ENCODE measurements at regions not wholly inside any gene's neighbourhood (a gene's known extent, or its start where the extent isn't known, plus 50 kb on each side); places are given as distances from the start of the nearest gene placed in this dataset.

DNA sequence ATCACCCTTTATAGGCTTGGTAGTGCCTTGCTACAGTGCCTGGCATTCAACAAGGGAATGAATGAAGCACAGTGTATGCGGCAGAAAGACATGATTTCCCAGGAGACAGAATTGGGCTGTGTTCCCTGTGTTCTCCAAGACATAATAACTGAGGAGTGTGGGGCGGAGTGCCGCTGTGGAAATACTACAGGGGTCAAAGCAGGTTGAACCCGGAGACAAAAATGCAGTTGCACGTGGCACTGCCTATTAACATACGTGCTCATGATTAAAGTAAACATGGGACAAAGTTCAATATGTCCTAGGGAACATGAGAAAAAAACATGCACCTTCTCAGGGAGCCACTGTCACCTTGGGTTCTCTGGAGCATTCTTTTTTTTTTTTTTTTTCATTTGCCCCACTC lies 820.8 kb downstream of the RPA4 start:
- no peaks in the 10 kb centered on the region for H3K4me1 ChIP-seq
- H4K20me1 ChIP-seq, result no peaks in the 10 kb centered on the region
- H3K27me3 ChIP-seq, result peaks cover 71% of the 10 kb centered on the region
- TF ChIP-seq Cebpa-rat (IDR thresholded peaks at IDR 0.05), result no peak
- no peaks in the 10 kb centered on the region for H3K9me3 ChIP-seq
- no peak overlapping the region for H3K27ac ChIP-seq
- no peaks in the 10 kb centered on the region for H3K36me3 ChIP-seq
- H3K4me3 ChIP-seq, result no peak overlapping the region
- H3K4me2 ChIP-seq, result no peak overlapping the region
- H3K9ac ChIP-seq, result no peak overlapping the region

DNA sequence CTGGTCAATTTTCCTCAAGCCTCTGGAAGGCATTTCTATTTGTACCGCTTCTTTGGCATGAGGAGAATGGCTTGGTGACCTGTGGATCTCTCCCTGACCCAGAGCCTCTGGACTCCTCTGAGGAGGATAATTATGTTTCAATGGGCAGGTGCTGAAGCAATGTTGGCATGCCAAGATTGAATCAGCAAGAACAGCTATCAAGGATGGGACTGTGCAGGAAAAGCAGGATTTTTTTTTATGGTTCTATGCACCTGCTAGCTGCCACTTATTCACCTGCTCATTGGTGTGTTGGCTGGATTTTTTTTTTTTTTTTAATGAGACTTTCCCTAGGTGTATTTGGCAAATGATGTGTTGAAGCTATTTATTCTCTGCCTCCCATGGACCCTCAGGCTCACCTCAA lies 821.2 kb downstream of the RPA4 start:
- no peak for TF ChIP-seq Cebpa-rat (IDR thresholded peaks at IDR 0.05)
- H3K4me3 ChIP-seq, result no peak overlapping the region
- no peak overlapping the region for H3K9ac ChIP-seq
- H3K27me3 ChIP-seq, result peaks cover 70% of the 10 kb centered on the region
- no peaks in the 10 kb centered on the region for H3K4me1 ChIP-seq
- no peaks in the 10 kb centered on the region for H3K36me3 ChIP-seq
- H3K9me3 ChIP-seq, result no peaks in the 10 kb centered on the region
- H3K27ac ChIP-seq, result no peak overlapping the region
- H3K4me2 ChIP-seq, result no peak overlapping the region
- no peaks in the 10 kb centered on the region for H4K20me1 ChIP-seq

DNA sequence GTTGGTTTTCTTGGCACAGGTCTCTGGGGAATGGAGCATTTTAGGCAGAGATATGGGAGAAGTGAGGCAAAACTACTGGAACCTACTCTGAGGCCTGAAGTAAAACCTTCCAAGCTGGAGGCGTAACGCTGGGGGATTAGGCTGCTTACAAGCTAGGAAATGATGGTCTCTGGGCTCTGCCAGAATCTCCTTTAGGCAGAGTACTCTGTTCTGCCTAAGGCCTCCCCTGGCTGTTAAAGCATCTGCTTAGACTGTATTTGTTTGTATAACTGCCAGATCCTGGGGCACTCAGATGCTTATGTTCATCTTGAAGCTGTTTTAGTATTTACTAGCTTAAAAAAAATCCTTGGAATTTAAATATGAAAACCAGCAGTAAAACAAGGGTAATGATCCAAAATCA lies 822.2 kb downstream of the RPA4 start:
- no peak overlapping the region for H3K4me2 ChIP-seq
- no peaks in the 10 kb centered on the region for H3K4me1 ChIP-seq
- H3K9ac ChIP-seq, result no peak overlapping the region
- H3K36me3 ChIP-seq, result no peaks in the 10 kb centered on the region
- H4K20me1 ChIP-seq, result no peaks in the 10 kb centered on the region
- no peak overlapping the region for H3K27ac ChIP-seq
- H3K9me3 ChIP-seq, result no peaks in the 10 kb centered on the region
- peaks cover 65% of the 10 kb centered on the region for H3K27me3 ChIP-seq
- H3K4me3 ChIP-seq, result no peak overlapping the region
- TF ChIP-seq Cebpa-rat (IDR thresholded peaks at IDR 0.05), result no peak

DNA sequence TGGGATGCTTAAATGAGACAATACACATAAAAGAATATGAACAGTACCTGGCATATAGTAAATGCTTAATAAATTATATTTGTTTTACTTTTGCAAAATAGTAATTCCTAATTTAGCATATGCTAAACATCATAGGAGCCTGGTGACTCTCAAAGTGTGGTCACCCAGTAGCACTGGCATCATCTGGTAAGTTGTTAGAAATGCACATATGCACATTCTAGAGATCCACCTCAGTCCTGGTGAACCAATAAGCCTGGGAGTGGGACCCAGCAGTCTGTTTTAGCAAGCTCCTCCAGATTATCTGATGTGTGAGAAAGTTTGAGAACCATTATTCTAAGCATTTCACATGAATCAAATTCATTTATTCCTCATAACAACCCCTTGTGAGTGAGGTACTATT lies 830.4 kb downstream of the RPA4 start:
- Histone ChIP-seq H3K27me3 (peaks cover 42% of the 10 kb centered on the region), H3K4me1 (no peaks in the 10 kb centered on the region)

DNA sequence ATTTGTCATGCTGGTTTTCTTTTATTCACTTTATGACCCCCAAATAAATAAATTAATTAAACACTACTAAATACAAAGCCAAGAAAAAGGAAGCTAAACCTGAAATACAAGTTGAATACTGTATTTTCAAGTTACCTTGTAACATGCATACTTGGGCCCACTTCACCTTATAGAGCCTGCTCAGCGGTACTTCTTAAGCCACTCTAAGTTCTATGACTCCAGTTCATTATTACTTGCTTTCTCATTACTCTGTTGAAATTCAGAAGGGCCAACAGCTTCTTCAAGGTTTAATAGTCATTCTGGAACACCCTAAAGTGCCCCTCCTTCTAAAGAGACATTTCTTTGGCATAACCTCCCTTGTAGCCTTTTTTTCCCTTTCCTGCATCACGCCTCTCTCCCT lies 844.5 kb downstream of the RPA4 start:
- Histone ChIP-seq H3K27ac (no peak overlapping the region), H3K9me3 (peaks cover 10% of the 10 kb centered on the region), H3K4me3 (no peak overlapping the region), H3K36me3 (no peaks in the 10 kb centered on the region), H4K20me1 (no peaks in the 10 kb centered on the region), H3K9ac (no peak overlapping the region), H3K4me2 (no peak overlapping the region), H3K27me3 (peaks cover 80% of the 10 kb centered on the region), H3K4me1 (no peaks in the 10 kb centered on the region)
- no peak for TF ChIP-seq Cebpa-rat (IDR thresholded peaks at IDR 0.05)

More for the DNA sequence above, 830.4 kb downstream of the RPA4 start:
- Histone ChIP-seq H3K4me3 (no peak overlapping the region), H3K9me3 (no peaks in the 10 kb centered on the region), H3K27ac (no peak overlapping the region), H4K20me1 (no peaks in the 10 kb centered on the region), H3K9ac (no peak overlapping the region), H3K36me3 (no peaks in the 10 kb centered on the region), H3K4me2 (no peak overlapping the region)
- no peak for TF ChIP-seq Cebpa-rat (IDR thresholded peaks at IDR 0.05)

DNA sequence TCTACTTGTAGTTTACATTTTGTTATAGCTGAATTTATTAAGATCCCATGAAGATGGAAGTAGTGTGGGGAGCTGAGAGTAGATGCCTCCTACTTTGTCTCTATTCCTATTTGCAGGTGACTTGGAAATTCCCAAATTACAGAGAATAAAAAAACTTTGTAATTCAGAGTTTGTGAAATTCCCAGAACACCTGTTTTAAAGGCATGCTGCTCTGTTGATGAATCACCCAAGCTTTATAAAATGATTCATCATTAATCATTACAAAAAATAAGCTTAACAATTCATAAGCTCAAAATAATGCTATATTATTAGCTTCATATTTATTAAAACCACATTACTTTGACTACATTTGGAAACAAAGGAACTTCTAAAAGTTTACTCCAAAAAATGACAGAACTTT lies 856.3 kb downstream of the RPA4 start:
- no peak overlapping the region for H3K4me3 ChIP-seq
- peaks cover 89% of the 10 kb centered on the region for H3K27me3 ChIP-seq
- H3K9ac ChIP-seq, result no peak overlapping the region
- no peaks in the 10 kb centered on the region for H3K4me1 ChIP-seq
- H3K27ac ChIP-seq, result no peak overlapping the region
- H4K20me1 ChIP-seq, result no peaks in the 10 kb centered on the region
- no peak for TF ChIP-seq Cebpa-rat (IDR thresholded peaks at IDR 0.05)
- no peak overlapping the region for H3K4me2 ChIP-seq
- H3K9me3 ChIP-seq, result peaks cover 7% of the 10 kb centered on the region; the same call in 1 of the 2 replicates
- no peaks in the 10 kb centered on the region for H3K36me3 ChIP-seq

DNA sequence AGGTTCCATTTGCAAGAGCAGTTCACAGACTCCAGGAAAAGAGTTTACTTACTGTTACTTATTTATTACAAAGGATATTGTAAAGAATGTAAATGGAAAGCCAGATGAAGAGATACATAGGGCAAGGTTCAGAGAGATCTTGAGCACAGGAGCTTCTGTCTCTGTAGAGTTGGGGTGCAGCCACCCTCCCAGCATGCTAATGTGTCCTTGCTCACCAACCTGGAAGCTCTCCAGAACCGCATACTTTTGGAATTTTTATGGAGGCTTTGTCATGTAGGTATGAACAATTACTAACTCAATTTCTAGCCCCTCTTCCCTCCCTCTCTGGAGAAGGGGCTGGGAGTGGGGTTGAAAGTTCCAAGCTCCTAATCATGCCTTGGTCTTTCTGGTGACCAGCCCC lies 857.2 kb downstream of the RPA4 start:
- Histone ChIP-seq H3K4me1 (no peaks in the 10 kb centered on the region), H3K9me3 (peaks cover 7% of the 10 kb centered on the region; the same call in 1 of the 2 replicates), H3K27me3 (peaks cover 96% of the 10 kb centered on the region), H3K4me3 (no peak overlapping the region), H3K36me3 (no peaks in the 10 kb centered on the region), H3K4me2 (no peak overlapping the region), H3K27ac (no peak overlapping the region), H4K20me1 (no peaks in the 10 kb centered on the region), H3K9ac (no peak overlapping the region)
- no peak for TF ChIP-seq Cebpa-rat (IDR thresholded peaks at IDR 0.05)

DNA sequence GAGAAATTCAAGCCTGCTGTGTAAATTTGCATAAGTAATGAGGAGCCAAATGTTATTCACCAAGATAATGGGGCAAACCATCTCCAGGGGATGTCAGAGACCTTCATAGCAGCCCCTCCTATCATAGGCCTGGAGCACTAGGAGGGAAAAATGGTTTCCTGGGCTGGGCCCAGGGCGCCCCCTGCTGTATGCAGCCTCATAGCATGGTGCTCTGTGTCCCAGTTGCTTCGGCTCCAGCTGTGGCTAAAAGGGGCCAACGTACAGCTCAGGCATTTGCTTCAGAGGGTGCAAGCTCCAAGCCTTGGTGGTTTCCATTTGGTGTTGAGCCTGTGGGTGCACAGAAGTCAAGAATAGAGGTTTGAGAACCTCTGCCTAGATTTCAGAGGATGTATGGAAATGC lies 859.3 kb downstream of the RPA4 start:
- Histone ChIP-seq H3K36me3 (no peaks in the 10 kb centered on the region), H3K27me3 (peaks cover 98% of the 10 kb centered on the region), H4K20me1 (no peaks in the 10 kb centered on the region), H3K4me2 (no peak overlapping the region), H3K4me1 (no peaks in the 10 kb centered on the region), H3K4me3 (no peak overlapping the region), H3K27ac (no peak overlapping the region), H3K9ac (no peak overlapping the region), H3K9me3 (peaks cover 7% of the 10 kb centered on the region; the same call in 1 of the 2 replicates)
- TF ChIP-seq Cebpa-rat (IDR thresholded peaks at IDR 0.05), result no peak

DNA sequence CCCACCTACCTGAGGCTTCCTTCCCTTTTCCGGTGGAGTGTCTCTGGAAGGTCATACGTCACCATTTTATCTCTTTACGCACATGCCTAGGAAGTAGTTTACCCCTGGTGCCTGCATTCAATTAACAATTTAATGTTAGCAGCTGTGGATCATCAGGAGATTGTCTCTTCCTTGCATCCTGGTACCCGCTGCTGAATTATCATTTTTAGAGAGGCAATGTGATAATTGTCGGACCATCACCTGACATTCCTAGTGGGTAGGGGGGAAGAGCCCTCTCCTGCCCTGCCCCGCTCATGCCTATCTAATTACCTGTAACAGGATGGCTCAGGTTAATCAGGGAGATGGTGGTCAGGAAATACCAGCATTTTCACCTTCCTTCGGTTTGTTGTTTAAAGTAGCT lies 863.6 kb downstream of the RPA4 start:
- Histone ChIP-seq H3K4me3 (no peak overlapping the region), H3K27ac (no peak overlapping the region), H3K9ac (no peak overlapping the region), H3K27me3 (peaks cover 97% of the 10 kb centered on the region), H3K4me1 (no peaks in the 10 kb centered on the region), H4K20me1 (no peaks in the 10 kb centered on the region), H3K36me3 (no peaks in the 10 kb centered on the region), H3K9me3 (peaks cover 7% of the 10 kb centered on the region; the same call in 1 of the 2 replicates), H3K4me2 (no peak overlapping the region)
- no peak for TF ChIP-seq Cebpa-rat (IDR thresholded peaks at IDR 0.05)

DNA sequence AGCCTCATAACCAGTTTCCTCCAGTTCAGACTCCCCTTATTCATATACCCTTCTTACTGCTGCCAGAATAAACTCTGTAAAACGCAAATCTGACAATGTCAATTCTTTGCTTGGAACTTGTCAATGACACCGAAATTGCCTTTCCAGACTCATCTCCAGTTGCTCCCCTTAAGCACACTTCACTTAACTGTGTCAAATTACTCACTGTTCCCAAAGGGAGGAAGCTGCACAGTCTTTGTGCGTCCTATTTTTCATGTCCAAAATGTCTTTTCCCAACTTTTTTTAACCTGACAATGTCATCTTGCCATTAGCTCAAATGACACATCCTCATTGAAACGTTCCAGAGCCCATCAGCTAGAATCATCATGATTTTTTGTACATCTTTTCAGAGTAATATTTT lies 867.3 kb downstream of the RPA4 start:
- Histone ChIP-seq H3K27ac (no peak overlapping the region), H3K4me2 (no peak overlapping the region), H3K27me3 (peaks cover 96% of the 10 kb centered on the region), H3K9me3 (no peaks in the 10 kb centered on the region), H3K4me3 (no peak overlapping the region), H3K36me3 (no peaks in the 10 kb centered on the region), H3K9ac (no peak overlapping the region), H3K4me1 (no peaks in the 10 kb centered on the region), H4K20me1 (no peaks in the 10 kb centered on the region)
- TF ChIP-seq Cebpa-rat (IDR thresholded peaks at IDR 0.05), result no peak

DNA sequence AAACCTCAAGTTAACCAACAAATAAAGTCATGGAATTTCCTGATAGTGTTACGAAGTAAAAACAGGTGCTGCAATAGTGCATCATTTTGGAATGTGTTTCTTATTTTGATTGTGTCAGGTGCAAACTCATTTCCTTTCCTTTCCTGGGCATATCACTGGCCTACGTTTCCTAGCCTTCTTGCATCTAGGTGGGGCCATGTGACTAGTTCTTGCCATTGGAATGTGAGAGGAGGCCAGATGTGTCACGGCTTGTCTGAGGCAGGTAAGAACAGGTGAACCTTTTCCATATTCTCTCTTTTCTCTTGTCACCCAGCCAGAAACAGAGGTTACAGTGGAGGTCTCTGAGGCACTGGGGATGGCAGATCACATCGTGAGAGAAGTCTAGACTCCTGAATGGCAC lies 868.0 kb downstream of the RPA4 start:
- Histone ChIP-seq H3K4me1 (no peaks in the 10 kb centered on the region), H3K4me3 (no peak overlapping the region), H3K27ac (no peak overlapping the region), H3K36me3 (no peaks in the 10 kb centered on the region), H3K4me2 (no peak overlapping the region), H3K9ac (no peak overlapping the region), H4K20me1 (no peaks in the 10 kb centered on the region), H3K27me3 (peaks cover 94% of the 10 kb centered on the region), H3K9me3 (no peaks in the 10 kb centered on the region)
- TF ChIP-seq Cebpa-rat (IDR thresholded peaks at IDR 0.05), result no peak

Measured in BLaER1 (cell line).